Activated CD4-positive, alpha-beta memory T cell treated with anti-CD3 and anti-CD28 coated beads for 36 hours (primary cell): ENCODE measurements at regions not wholly inside any gene's neighbourhood (a gene's known extent, or its start where the extent isn't known, plus 50 kb on each side); places are given as distances from the start of the nearest gene placed in this dataset.

Experiments
- CTCF ChIA-PET: fragments of 350-600 bp; sonication (Branson Sonifier 250); formaldehyde crosslinking; loops from one replicate; lab custom pipeline; 2021; ENCODE audit warnings: antibody characterized with exemption, inconsistent platforms; lab: Charles Lee
- POLR2A ChIA-PET: fragments of 350-600 bp; sonication (Branson Sonifier 250); formaldehyde crosslinking; loops from one replicate; lab custom pipeline; 2021; ENCODE audit warnings: antibody characterized with exemption; lab: Charles Lee
- DNase-seq: peaks from one replicate; pipeline ENCODE4 v3.0.0-alpha.2; 2020
- H3K27ac Mint-ChIP-seq: one replicate; pipeline ENCODE4 v1.8.0; 2021; ENCODE audit warnings: mixed read lengths
- H3K27me3 Mint-ChIP-seq: one replicate; pipeline ENCODE4 v1.8.0; 2021; ENCODE audit warnings: mixed read lengths
- H3K36me3 Mint-ChIP-seq: one replicate; pipeline ENCODE4 v1.8.0; 2021; ENCODE audit warnings: mixed read lengths
- H3K4me1 Mint-ChIP-seq: one replicate; pipeline ENCODE4 v1.8.0; 2021; ENCODE audit warnings: low read depth, mixed read lengths
- H3K4me3 Mint-ChIP-seq: one replicate; pipeline ENCODE4 v1.8.0; 2021; ENCODE audit warnings: mild to moderate bottlenecking, mixed read lengths
- H3K9me3 Mint-ChIP-seq: one replicate; pipeline ENCODE4 v1.8.0; 2021; ENCODE audit warnings: mixed read lengths
- intact Hi-C: fragments of 100-400 bp; cut with micrococcal nuclease; formaldehyde crosslinking; loops from one replicate; pipeline ENCODE4 v1.15.1; 2023

- intact Hi-C loops: no loop called here
- POLR2A ChIA-PET: no interaction called here
These were observed 501.9 kb downstream of the KDM4C start for GRCh38 chr9:7259544-7260241.

GRCh38 chr9:7258688-7259396 is 501.1 kb downstream of the KDM4C start:
- Mint-ChIP-seq H3K9me3 (no peaks in the 10 kb centered on the region), H3K27ac (no peak overlapping the region), H3K4me3 (no peak overlapping the region), H3K36me3 (no peaks in the 10 kb centered on the region), H3K4me1 (no peaks in the 10 kb centered on the region), H3K27me3 (peaks cover 11% of the 10 kb centered on the region)
- ChIA-PET CTCF (no interaction called here), POLR2A (no interaction called here)
- no peak for DNase-seq
- intact Hi-C loops: no loop called here

More at GRCh38 chr9:7259544-7260241, 501.9 kb downstream of the KDM4C start:
- no peak overlapping the region for H3K4me3 Mint-ChIP-seq
- no peak overlapping the region for H3K27ac Mint-ChIP-seq
- no peaks in the 10 kb centered on the region for H3K4me1 Mint-ChIP-seq
- no peaks in the 10 kb centered on the region for H3K9me3 Mint-ChIP-seq
- no peaks in the 10 kb centered on the region for H3K36me3 Mint-ChIP-seq
- H3K27me3 Mint-ChIP-seq: peaks cover 11% of the 10 kb centered on the region
- no peak for DNase-seq
- CTCF ChIA-PET: interaction anchor here (0.9 kb wide), 1 partner anchor 207 kb away, joined by 3 read pairs; no protein-coding TSS in a partner anchor

GRCh38 chr9:7246917-7247522 is 489.2 kb downstream of the KDM4C start:
- POLR2A ChIA-PET: no interaction called here
- no peak for DNase-seq
- CTCF ChIA-PET: no interaction called here

GRCh38 chr9:7245976-7246580 is 488.3 kb downstream of the KDM4C start:
- Mint-ChIP-seq H3K9me3 (no peaks in the 10 kb centered on the region), H3K27me3 (no peaks in the 10 kb centered on the region), H3K27ac (no peak overlapping the region), H3K36me3 (no peaks in the 10 kb centered on the region), H3K4me3 (no peak overlapping the region), H3K4me1 (no peaks in the 10 kb centered on the region)
- ChIA-PET CTCF (no interaction called here), POLR2A (no interaction called here)
- intact Hi-C loops: no loop called here
- no peak for DNase-seq

More at GRCh38 chr9:7246917-7247522, 489.2 kb downstream of the KDM4C start:
- no peak overlapping the region for H3K4me3 Mint-ChIP-seq
- intact Hi-C loops: no loop called here
- H3K4me1 Mint-ChIP-seq: no peaks in the 10 kb centered on the region
- H3K9me3 Mint-ChIP-seq: no peaks in the 10 kb centered on the region
- H3K27me3 Mint-ChIP-seq: no peaks in the 10 kb centered on the region
- no peaks in the 10 kb centered on the region for H3K36me3 Mint-ChIP-seq
- H3K27ac Mint-ChIP-seq: no peak overlapping the region

- no peaks in the 10 kb centered on the region for H3K9me3 Mint-ChIP-seq
- CTCF ChIA-PET: interaction anchor here (1.1 kb wide), 1 partner anchor 10 kb away, joined by 3 read pairs; no protein-coding TSS in a partner anchor
- POLR2A ChIA-PET: no interaction called here
- H3K4me3 Mint-ChIP-seq: no peak overlapping the region
- no peaks in the 10 kb centered on the region for H3K27me3 Mint-ChIP-seq
- no peak overlapping the region for H3K27ac Mint-ChIP-seq
- H3K36me3 Mint-ChIP-seq: no peaks in the 10 kb centered on the region
- no peaks in the 10 kb centered on the region for H3K4me1 Mint-ChIP-seq
- intact Hi-C loops: no loop called here
- DNase-seq: no peak
These were observed 486.1 kb downstream of the KDM4C start for GRCh38 chr9:7243838-7244237.

- no peaks in the 10 kb centered on the region for H3K27me3 Mint-ChIP-seq
- DNase-seq: no peak
- no peak overlapping the region for H3K27ac Mint-ChIP-seq
- no peaks in the 10 kb centered on the region for H3K4me1 Mint-ChIP-seq
- intact Hi-C loops: no loop called here
- no peaks in the 10 kb centered on the region for H3K9me3 Mint-ChIP-seq
- H3K4me3 Mint-ChIP-seq: no peak overlapping the region
- ChIA-PET POLR2A (no interaction called here), CTCF (no interaction called here)
- no peaks in the 10 kb centered on the region for H3K36me3 Mint-ChIP-seq
These were observed 484.4 kb downstream of the KDM4C start for GRCh38 chr9:7242126-7242525.

GRCh38 chr9:7241694-7242093 is 483.9 kb downstream of the KDM4C start:
- DNase-seq: no peak
- Mint-ChIP-seq H3K27ac (no peak overlapping the region), H3K27me3 (no peaks in the 10 kb centered on the region), H3K4me1 (no peaks in the 10 kb centered on the region), H3K36me3 (no peaks in the 10 kb centered on the region), H3K4me3 (no peak overlapping the region), H3K9me3 (no peaks in the 10 kb centered on the region)
- intact Hi-C loops: no loop called here
- ChIA-PET POLR2A (no interaction called here), CTCF (no interaction called here)

GRCh38 chr9:7240569-7241311 is 483.0 kb downstream of the KDM4C start:
- Mint-ChIP-seq H3K9me3 (no peaks in the 10 kb centered on the region), H3K27me3 (no peaks in the 10 kb centered on the region), H3K36me3 (no peaks in the 10 kb centered on the region), H3K4me3 (no peak overlapping the region), H3K27ac (no peak overlapping the region), H3K4me1 (no peaks in the 10 kb centered on the region)
- intact Hi-C loops: no loop called here
- CTCF ChIA-PET: no interaction called here
- POLR2A ChIA-PET: no interaction called here
- no peak for DNase-seq

- no peak for DNase-seq
- Mint-ChIP-seq H3K9me3 (no peaks in the 10 kb centered on the region), H3K4me3 (no peak overlapping the region), H3K27me3 (no peaks in the 10 kb centered on the region), H3K4me1 (no peaks in the 10 kb centered on the region), H3K27ac (no peak overlapping the region), H3K36me3 (no peaks in the 10 kb centered on the region)
- CTCF ChIA-PET: no interaction called here
- intact Hi-C loops: no loop called here
- POLR2A ChIA-PET: no interaction called here
These were observed 481.9 kb downstream of the KDM4C start for GRCh38 chr9:7239708-7240107.

- Mint-ChIP-seq H3K4me3 (no peak overlapping the region), H3K27ac (no peak overlapping the region), H3K9me3 (no peaks in the 10 kb centered on the region), H3K27me3 (no peaks in the 10 kb centered on the region), H3K4me1 (no peaks in the 10 kb centered on the region), H3K36me3 (no peaks in the 10 kb centered on the region)
- ChIA-PET POLR2A (no interaction called here), CTCF (interaction anchor here (0.7 kb wide), 1 partner anchor 47 kb away, joined by 3 read pairs; no protein-coding TSS in a partner anchor)
- no peak for DNase-seq
- intact Hi-C loops: no loop called here
These were observed 480.5 kb downstream of the KDM4C start for GRCh38 chr9:7238247-7238637.

GRCh38 chr9:7237473-7238246 is 479.9 kb downstream of the KDM4C start:
- intact Hi-C loops: no loop called here
- Mint-ChIP-seq H3K27ac (no peak overlapping the region), H3K27me3 (no peaks in the 10 kb centered on the region), H3K36me3 (no peaks in the 10 kb centered on the region), H3K9me3 (no peaks in the 10 kb centered on the region), H3K4me3 (no peak overlapping the region), H3K4me1 (no peaks in the 10 kb centered on the region)
- ChIA-PET POLR2A (no interaction called here), CTCF (interaction anchor here (1.1 kb wide), 1 partner anchor 299 kb away, joined by 3 read pairs; no protein-coding TSS in a partner anchor)
- DNase-seq: no peak
